KMS-11 (cell line): ENCODE measurements at regions not wholly inside any gene's neighbourhood (a gene's known extent, or its start where the extent isn't known, plus 50 kb on each side); places are given as distances from the start of the nearest gene placed in this dataset.
"Not testable (repeated sequence)": the region's sequence is repeated elsewhere in the genome, so short reads cannot be mapped to it uniquely, and the experiment has no call there.

Experiments
- H2AFZ ChIP-seq: fragments of 200-600 bp; sonication (generic); 2 replicates; pipeline ENCODE4 v1.6.1; 2016; ENCODE audit warnings: antibody characterized with exemption, mixed run types, low read depth
- H3K27ac ChIP-seq: fragments of 200-600 bp; sonication (generic); 2 replicates; pipeline ENCODE4 v1.6.1; 2016; ENCODE audit warnings: mild to moderate bottlenecking, mixed run types
- H3K27me3 ChIP-seq: fragments of 200-600 bp; sonication (generic); 2 replicates; pipeline ENCODE4 v1.6.1; 2017; ENCODE audit warnings: mild to moderate bottlenecking, low read depth, mixed run types, moderate library complexity; ENCODE audit not compliant: insufficient read depth
- H3K36me3 ChIP-seq: fragments of 200-600 bp; sonication (generic); 2 replicates; pipeline ENCODE4 v1.6.1; 2017; ENCODE audit warnings: mild to moderate bottlenecking, mixed run types; ENCODE audit not compliant: insufficient read depth
- H3K4me1 ChIP-seq: fragments of 200-600 bp; sonication (generic); 2 replicates; pipeline ENCODE4 v1.6.1; 2016; ENCODE audit warnings: mild to moderate bottlenecking, low read depth, mixed run types; ENCODE audit not compliant: poor library complexity, severe bottlenecking
- H3K4me2 ChIP-seq: fragments of 200-600 bp; sonication (generic); 2 replicates; pipeline ENCODE4 v1.7.0; 2016; ENCODE audit warnings: mild to moderate bottlenecking, mixed run types
- H3K4me3 ChIP-seq: fragments of 200-600 bp; sonication (generic); IDR thresholded peaks from 2 replicates; pipeline ENCODE4 v1.6.1; 2017; ENCODE audit warnings: low read depth, low read length, mixed read lengths; ENCODE audit not compliant: insufficient read depth
- H3K79me2 ChIP-seq: fragments of 200-600 bp; sonication (generic); 2 replicates; pipeline ENCODE4 v1.6.1; 2016; ENCODE audit warnings: low read depth, mixed run types; ENCODE audit not compliant: insufficient read depth
- H3K9ac ChIP-seq: fragments of 200-600 bp; sonication (generic); 2 replicates; pipeline ENCODE4 v1.6.1; 2016; ENCODE audit warnings: mild to moderate bottlenecking, mixed run types
- H4K20me1 ChIP-seq: fragments of 200-600 bp; sonication (generic); 2 replicates; pipeline ENCODE4 v1.6.1; 2016; ENCODE audit warnings: mild to moderate bottlenecking, mixed run types; ENCODE audit not compliant: insufficient read depth
- TF ChIP-seq, protein P1 (sequence below): fragments of 200-600 bp; sonication (generic); conservative IDR thresholded peaks from 2 replicates; pipeline ENCODE4 v1.6.1; 2017; ENCODE audit warnings: low read depth, mild to moderate bottlenecking, antibody characterized with exemption, low read length, moderate library complexity, mixed read lengths

DNA sequence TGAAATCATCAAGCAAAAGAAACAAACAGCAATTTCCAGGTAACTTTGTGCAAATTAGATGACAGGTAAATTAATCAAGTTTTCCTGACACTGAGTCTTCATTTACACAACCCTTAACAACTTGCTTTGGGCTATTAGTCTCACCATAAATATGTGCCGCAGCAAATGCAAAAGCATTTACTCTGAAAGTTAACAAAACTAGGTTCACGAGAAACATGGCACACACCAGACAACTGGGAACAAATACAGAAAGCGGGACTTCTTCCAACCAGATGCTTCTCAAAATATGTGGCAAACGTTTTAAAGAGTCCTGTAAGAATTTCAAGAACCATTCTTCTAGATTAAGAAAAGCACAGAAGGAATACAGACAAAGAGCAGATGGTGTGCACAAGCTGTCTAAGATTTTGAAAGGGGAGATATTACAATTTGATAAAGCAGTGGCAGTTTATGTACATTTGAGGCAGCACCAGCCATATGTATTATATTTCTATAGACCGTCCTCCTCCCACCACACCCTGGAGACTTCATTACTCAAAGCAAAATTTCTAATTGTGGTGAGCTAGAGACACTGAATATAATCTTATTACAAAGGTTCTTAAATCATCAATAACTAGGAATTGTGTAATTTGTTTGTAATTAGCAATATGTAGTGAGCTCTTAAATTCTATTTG lies 192.5 kb upstream of the ADAMTS3 start:
- Histone ChIP-seq H3K4me2 (no peak overlapping the region), H2AFZ (no peak overlapping the region), H3K79me2 (no peaks in the 10 kb centered on the region), H3K9ac (no peak overlapping the region), H4K20me1 (no peaks in the 10 kb centered on the region), H3K4me3 (no peak overlapping the region), H3K27ac (no peak overlapping the region), H3K36me3 (no peaks in the 10 kb centered on the region), H3K4me1 (no peaks in the 10 kb centered on the region), H3K27me3 (no peaks in the 10 kb centered on the region)
- TF ChIP-seq, protein P1, sequence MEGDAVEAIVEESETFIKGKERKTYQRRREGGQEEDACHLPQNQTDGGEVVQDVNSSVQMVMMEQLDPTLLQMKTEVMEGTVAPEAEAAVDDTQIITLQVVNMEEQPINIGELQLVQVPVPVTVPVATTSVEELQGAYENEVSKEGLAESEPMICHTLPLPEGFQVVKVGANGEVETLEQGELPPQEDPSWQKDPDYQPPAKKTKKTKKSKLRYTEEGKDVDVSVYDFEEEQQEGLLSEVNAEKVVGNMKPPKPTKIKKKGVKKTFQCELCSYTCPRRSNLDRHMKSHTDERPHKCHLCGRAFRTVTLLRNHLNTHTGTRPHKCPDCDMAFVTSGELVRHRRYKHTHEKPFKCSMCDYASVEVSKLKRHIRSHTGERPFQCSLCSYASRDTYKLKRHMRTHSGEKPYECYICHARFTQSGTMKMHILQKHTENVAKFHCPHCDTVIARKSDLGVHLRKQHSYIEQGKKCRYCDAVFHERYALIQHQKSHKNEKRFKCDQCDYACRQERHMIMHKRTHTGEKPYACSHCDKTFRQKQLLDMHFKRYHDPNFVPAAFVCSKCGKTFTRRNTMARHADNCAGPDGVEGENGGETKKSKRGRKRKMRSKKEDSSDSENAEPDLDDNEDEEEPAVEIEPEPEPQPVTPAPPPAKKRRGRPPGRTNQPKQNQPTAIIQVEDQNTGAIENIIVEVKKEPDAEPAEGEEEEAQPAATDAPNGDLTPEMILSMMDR = no peak

DNA sequence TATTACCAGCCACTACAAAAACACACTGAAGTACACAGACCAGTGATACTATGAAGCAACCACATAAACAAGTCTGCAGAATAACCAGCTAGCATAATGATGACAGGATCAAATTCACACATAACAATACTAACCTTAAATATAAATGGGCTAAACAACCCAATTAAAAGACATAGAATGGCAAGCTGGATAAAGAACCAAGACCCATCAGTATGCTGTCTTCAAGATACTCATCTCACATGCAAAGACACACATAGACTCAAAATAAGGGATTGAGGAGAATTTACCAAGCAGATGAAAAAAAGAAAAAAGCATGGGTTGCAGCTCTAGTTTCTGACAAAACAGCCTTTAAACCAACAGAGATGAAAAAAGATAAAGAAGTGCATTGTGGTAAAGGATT lies 184.4 kb upstream of the ADAMTS3 start:
- H3K36me3 ChIP-seq, H3K4me2 ChIP-seq, H3K27ac ChIP-seq, H3K27me3 ChIP-seq, H2AFZ ChIP-seq, H3K79me2 ChIP-seq, H3K4me1 ChIP-seq, H3K4me3 ChIP-seq, H4K20me1 ChIP-seq, H3K9ac ChIP-seq: not testable (repeated sequence)

DNA sequence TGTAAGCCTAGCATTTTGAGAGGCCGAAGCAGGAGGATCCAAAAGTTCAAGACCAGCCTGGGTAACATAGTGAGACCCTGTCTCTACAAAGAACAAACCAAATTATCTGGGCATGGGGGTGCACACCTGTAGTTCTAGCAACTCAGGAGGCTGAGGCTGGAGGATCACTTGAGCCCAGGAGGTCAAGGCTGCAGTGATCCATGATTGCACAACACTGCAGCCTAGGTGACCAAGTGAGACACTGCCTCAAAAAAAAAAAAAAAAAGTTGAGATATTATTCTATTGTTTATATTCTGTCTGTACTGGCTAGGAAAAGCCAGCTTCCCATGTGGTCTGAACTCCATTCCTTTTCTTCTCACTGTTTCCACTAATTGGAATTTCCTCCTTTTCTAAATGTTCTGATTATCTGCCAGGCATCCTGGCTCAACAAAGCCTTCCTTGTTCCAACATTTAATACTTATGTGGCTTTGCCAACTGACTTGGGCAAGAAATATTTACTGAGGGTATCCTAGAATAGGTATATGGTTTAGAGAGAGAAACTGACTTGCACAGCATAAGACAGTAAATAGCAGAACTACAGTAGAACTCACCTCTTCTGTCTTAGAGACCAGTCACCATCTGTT lies 175.2 kb upstream of the ADAMTS3 start:
- no peaks in the 10 kb centered on the region for H3K4me1 ChIP-seq
- no peak overlapping the region for H2AFZ ChIP-seq
- no peaks in the 10 kb centered on the region for H4K20me1 ChIP-seq
- H3K27me3 ChIP-seq = no peaks in the 10 kb centered on the region
- TF ChIP-seq, protein P1 = no peak
- H3K9ac ChIP-seq = no peak overlapping the region
- no peaks in the 10 kb centered on the region for H3K79me2 ChIP-seq
- no peak overlapping the region for H3K4me2 ChIP-seq
- no peak overlapping the region for H3K27ac ChIP-seq
- no peak overlapping the region for H3K4me3 ChIP-seq
- no peaks in the 10 kb centered on the region for H3K36me3 ChIP-seq

DNA sequence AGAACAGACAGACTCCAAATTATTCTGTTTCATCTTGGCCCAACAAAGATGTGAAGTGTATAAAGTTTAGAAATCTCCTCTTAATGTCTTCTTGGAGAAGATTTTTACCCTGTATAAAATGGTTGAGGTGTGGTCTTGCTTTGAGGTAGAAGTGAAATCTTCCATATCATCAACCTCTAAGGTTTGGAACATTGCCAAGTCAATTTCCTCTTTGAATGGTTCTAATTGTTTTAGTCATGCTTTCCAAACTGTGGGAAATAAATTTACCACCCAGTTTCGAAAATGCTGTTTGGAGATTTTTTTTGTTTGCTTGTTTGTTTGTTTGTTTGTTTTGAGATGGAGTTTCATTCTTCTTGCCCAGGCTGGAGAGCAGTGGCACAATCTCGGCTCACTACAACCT lies 174.1 kb upstream of the ADAMTS3 start:
- no peaks in the 10 kb centered on the region for H3K27me3 ChIP-seq
- TF ChIP-seq, protein P1 = no peak
- no peaks in the 10 kb centered on the region for H3K4me1 ChIP-seq

DNA sequence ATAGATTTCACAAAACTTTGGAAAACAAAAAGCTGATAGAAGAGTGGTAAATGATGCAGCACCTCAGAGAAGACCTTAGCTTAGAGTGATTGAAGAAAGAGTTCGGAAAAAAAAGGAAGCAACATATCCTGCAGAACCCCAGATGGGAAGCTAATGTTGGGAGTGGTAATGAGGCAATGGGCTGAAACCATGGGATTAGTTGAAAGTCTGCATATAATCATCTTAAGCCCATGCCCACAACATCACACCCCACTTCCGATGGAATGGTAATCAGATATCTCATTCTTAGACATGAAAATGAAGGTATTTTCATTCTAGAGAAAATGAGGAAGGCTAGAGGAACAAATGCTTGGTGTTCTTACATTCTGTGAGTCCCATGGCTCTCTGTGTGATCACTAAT lies 146.3 kb upstream of the ADAMTS3 start:
- H3K4me3 ChIP-seq = no peak overlapping the region
- H3K9ac ChIP-seq = no peak overlapping the region
- TF ChIP-seq, protein P1 = no peak
- no peak overlapping the region for H3K4me2 ChIP-seq
- H4K20me1 ChIP-seq = no peaks in the 10 kb centered on the region
- H3K79me2 ChIP-seq = no peaks in the 10 kb centered on the region
- no peaks in the 10 kb centered on the region for H3K36me3 ChIP-seq
- no peak overlapping the region for H2AFZ ChIP-seq
- no peaks in the 10 kb centered on the region for H3K27me3 ChIP-seq
- no peak overlapping the region for H3K27ac ChIP-seq
- no peaks in the 10 kb centered on the region for H3K4me1 ChIP-seq

More for the DNA sequence above, 174.1 kb upstream of the ADAMTS3 start:
- Histone ChIP-seq H3K27ac (no peak overlapping the region), H3K4me2 (no peak overlapping the region), H3K9ac (no peak overlapping the region), H3K4me3 (no peak overlapping the region), H3K79me2 (no peaks in the 10 kb centered on the region), H4K20me1 (no peaks in the 10 kb centered on the region), H2AFZ (no peak overlapping the region), H3K36me3 (no peaks in the 10 kb centered on the region)
